ENCODE measurements at regions not wholly inside any gene's neighbourhood (a gene's known extent, or its start where the extent isn't known, plus 50 kb on each side); places are given as distances from the start of the nearest gene placed in this dataset.

DNA sequence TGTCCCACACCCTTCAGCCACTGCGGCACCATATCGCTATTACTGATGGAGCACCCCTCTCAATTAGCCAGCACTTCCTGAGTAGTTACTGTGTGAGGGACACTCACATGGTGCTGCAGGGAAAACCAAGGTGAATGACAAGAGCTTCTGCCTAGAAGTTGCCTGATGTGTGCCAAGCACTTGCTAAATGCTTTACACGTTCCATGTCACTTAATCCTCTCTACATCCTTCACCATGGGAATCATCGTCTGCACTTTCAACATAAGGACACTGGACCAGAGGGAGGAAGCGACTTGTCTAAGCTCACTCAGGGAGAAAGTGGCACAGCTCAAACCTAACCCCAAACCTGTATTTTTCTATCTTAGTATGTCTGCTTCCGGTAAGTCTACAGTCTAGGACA lies 344.8 kb downstream of the SIPA1L2 start:
- intact Hi-C loops (cut with micrococcal nuclease) = no loop called here
- DNase-seq (no peak), ATAC-seq (no peak)

- DNase-seq (no peak), ATAC-seq (no peak)
- intact Hi-C loops (cut with micrococcal nuclease) = no loop called here
Measured at GRCh38 chr1:232283864-232284263, 346.1 kb downstream of the SIPA1L2 start.

GRCh38 chr1:232282498-232282897 lies 347.4 kb downstream of the SIPA1L2 start:
- intact Hi-C loops (cut with micrococcal nuclease) = no loop called here
- ATAC-seq = no peak
- no peak for DNase-seq

DNA sequence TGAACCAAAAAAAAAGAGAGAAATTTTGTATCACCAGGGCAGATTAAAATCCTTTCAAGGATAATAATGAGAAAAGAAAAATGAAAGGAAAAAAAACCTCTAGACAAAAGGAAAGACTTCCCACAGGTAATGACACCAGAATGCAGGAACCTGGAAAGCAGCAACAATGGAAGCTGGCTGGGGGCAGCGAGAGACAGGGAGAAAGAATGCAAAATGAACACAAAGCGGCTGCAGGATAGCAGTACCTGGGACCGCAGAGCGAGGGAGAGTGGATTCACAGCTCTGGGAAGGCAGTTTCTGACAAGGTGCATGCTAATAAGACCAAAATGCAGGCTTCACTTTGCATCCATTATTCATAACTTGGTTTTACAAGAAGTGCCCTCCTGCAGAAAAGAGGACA lies 349.0 kb downstream of the SIPA1L2 start:
- DNase-seq (no peak), ATAC-seq (no peak)
- intact Hi-C loops (cut with micrococcal nuclease) = no loop called here

- ATAC-seq = no peak
Measured at GRCh38 chr1:232279909-232280400, 350.0 kb downstream of the SIPA1L2 start.

DNA sequence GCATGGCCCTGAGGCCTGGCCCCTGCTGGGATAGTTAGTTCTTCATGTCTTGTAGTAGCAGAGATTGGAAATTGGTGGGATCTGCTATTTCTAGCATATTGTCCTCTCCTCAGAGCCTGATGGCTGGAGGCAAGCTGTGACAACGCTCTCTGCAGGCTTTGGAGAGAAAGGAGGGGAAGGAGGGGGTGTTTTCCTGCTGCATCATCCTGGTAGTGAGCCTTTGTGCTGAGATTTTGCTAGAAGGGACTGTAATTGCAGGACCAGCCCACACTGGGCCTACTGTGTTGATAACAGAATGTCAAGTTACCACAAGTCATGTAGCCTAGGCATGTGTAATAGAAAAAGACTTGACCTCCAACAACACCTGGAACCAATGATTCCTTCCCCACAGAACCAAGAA lies 351.0 kb downstream of the SIPA1L2 start:
- no peak for ATAC-seq
- intact Hi-C loops (cut with micrococcal nuclease) = no loop called here
- DNase-seq = no peak

More at GRCh38 chr1:232279909-232280400, 350.0 kb downstream of the SIPA1L2 start:
- DNase-seq = no peak
- intact Hi-C loops (cut with micrococcal nuclease) = no loop called here

- intact Hi-C loops (cut with micrococcal nuclease) = no loop called here
- no peak for ATAC-seq
- no peak for DNase-seq
Measured at GRCh38 chr1:232276651-232277050, 353.3 kb downstream of the SIPA1L2 start.

DNA sequence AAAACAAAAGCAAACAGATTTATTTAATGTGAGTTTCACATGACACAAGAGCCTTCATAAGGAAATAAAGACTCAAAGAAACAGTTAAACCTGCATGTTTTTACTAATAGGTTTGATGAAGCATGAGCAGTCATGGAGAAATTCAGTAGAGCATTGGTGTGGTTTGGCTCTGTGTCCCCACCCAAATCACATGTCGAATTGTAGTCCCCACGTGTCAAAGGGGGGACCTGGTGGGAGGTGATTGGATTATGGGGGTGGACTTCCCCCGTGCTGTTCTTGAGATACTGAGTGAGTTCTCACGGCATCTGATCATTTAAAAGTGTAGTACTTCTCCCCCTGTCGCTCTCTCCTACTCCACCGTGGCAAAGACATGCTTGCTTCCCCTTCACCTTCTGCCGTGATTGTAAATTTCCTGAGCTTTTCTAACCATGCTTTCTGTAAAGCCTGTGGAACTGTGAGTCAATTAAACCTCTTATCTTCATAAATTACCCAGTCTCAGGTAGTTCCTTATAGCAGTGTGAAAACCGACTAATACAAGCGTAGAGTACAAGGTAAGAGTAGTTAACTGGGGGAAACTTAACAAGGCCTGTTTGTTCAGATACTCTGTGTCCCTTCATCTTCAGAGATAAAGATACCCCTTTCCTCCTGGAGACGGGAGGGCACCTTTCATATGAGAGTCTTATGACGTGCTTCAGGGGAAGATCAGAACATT lies 354.8 kb downstream of the SIPA1L2 start:
- intact Hi-C loops (cut with micrococcal nuclease) = no loop called here
- no peak for ATAC-seq
- DNase-seq = no peak

- ATAC-seq (no peak), DNase-seq (no peak)
- intact Hi-C loops (cut with micrococcal nuclease) = no loop called here
Measured at GRCh38 chr1:232274236-232274855, 355.6 kb downstream of the SIPA1L2 start.

DNA sequence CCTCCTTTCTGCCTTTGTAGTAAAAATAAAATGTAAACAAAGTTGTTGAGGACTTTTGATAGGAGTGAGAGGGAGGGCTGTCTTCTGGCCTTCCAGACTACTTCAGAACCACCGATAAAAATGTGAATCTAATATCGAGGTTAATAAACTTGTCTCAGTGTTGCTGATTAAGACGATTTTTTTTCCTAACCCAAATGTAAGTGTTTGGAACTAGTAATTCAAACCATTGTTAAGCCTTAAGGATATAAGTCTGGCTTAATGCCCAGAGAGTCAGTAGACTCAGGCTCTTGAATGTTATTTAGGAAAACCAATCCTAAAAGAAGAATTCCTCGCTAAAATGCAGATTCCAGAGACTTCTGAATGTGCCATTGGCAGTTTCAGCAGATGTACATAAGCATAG lies 356.9 kb downstream of the SIPA1L2 start:
- ATAC-seq = no peak
- no peak for DNase-seq
- intact Hi-C loops (cut with micrococcal nuclease) = no loop called here

GRCh38 chr1:232271991-232272589 lies 357.8 kb downstream of the SIPA1L2 start:
- DNase-seq = no peak
- ATAC-seq = peak; percentile 84

DNA sequence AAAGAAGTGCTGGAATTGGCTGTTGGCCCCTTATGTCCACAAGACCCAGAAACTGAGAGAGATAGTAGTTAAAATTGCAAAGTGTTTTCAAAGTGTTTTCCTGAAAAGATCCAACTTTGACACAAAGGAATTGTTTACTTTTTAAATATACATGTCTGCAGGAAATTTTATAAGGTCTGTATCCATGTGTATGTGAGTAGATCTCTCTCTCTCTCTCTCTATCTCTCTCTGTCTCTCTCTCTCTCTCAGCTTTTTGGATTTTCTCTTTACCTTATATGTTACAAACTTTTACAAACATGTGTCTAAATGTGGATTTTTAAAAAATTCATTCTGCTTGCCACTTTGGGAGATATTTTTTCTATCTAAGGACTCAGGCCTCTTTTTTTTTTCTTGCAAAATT lies 358.6 kb downstream of the SIPA1L2 start:
- DNase-seq (no peak), ATAC-seq (no peak)
- intact Hi-C loops (cut with micrococcal nuclease) = no loop called here

More at GRCh38 chr1:232271991-232272589, 357.8 kb downstream of the SIPA1L2 start:
- intact Hi-C loops (cut with micrococcal nuclease) = no loop called here

- ATAC-seq = no peak
Measured at GRCh38 chr1:232269988-232270387, 359.9 kb downstream of the SIPA1L2 start.

GRCh38 chr1:232267837-232268598 lies 361.9 kb downstream of the SIPA1L2 start:
- ATAC-seq = no peak
- no peak for DNase-seq
- intact Hi-C loops (cut with micrococcal nuclease) = no loop called here

More at GRCh38 chr1:232269988-232270387, 359.9 kb downstream of the SIPA1L2 start:
- intact Hi-C loops (cut with micrococcal nuclease) = no loop called here
- no peak for DNase-seq

GRCh38 chr1:232267092-232267836 lies 362.7 kb downstream of the SIPA1L2 start:
- ATAC-seq = no peak

GRCh38 chr1:232263452-232263851 lies 366.5 kb downstream of the SIPA1L2 start:
- intact Hi-C loops (cut with micrococcal nuclease) = no loop called here
- DNase-seq = no peak
- no peak for ATAC-seq

More at GRCh38 chr1:232267092-232267836, 362.7 kb downstream of the SIPA1L2 start:
- intact Hi-C loops (cut with micrococcal nuclease) = no loop called here
- no peak for DNase-seq

GRCh38 chr1:232262991-232263390 lies 366.9 kb downstream of the SIPA1L2 start:
- no peak for DNase-seq
- intact Hi-C loops (cut with micrococcal nuclease) = no loop called here
- no peak for ATAC-seq

DNA sequence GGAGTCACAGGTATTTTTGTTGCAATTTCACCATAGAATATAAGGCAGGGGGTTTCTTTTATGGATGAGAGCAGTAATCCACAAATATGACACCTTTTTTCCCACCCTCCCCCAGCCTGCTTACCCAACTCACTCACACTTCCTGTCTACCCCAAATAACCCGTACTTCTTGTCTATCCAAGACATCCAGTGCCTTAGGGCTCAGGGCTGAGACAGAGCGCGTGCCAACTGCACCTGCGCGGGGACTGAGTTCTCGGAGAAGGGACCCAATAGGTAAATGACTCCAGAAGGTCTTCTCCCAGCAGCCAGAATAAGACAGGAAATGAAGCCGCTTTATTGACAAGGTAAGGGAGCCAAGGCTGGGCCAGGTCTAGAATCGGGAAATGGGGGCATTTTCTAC lies 369.1 kb downstream of the SIPA1L2 start:
- ATAC-seq (no peak), DNase-seq (no peak)
- intact Hi-C loops (cut with micrococcal nuclease) = no loop called here

GRCh38 chr1:232260045-232260444 lies 369.9 kb downstream of the SIPA1L2 start:
- intact Hi-C loops (cut with micrococcal nuclease) = no loop called here
- ATAC-seq = no peak
- no peak for DNase-seq

Data from left ventricle myocardium superior (tissue), 1 donor.